ENCODE measurements at regions not wholly inside any gene's neighbourhood (a gene's known extent, or its start where the extent isn't known, plus 50 kb on each side); places are given as distances from the start of the nearest gene placed in this dataset.

DNA sequence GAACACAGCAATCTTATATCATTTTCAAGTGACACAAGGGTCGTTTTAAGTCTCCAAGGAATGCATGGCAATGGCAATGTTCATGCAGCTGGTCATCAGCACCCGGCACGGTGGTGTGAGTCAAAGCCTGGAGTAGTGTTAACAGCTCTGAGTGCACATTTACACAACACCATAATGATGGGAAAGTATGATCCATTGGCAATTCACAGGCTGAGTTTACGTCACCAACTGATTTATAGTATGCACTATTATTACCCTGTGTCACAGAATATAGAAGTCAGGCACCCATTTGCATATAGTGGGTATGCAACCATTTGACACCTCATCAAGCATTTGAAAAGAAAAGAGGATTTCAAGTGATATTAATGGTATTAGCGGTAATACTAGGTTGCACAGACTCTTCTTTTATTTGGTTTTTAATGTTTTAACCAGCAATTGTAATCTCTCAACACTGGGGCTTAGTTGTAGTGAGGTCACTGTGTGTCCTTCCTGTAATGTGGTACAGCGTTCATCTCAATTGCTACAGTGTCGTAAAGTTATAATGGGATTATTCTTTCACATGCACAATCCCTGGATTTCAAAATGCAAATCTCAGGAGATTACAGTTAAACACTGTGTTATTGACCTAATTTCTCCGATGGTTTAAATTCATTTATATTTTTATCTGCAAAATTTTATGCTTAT is 113.8 kb downstream of the C3orf38 start:
- TF ChIP-seq CTCF (IDR thresholded peaks at IDR 0.05) (no peak), POLR2A (IDR thresholded peaks at IDR 0.05) (no peak)
